ENCODE measurements at regions not wholly inside any gene's neighbourhood (a gene's known extent, or its start where the extent isn't known, plus 50 kb on each side); places are given as distances from the start of the nearest gene placed in this dataset.

DNA sequence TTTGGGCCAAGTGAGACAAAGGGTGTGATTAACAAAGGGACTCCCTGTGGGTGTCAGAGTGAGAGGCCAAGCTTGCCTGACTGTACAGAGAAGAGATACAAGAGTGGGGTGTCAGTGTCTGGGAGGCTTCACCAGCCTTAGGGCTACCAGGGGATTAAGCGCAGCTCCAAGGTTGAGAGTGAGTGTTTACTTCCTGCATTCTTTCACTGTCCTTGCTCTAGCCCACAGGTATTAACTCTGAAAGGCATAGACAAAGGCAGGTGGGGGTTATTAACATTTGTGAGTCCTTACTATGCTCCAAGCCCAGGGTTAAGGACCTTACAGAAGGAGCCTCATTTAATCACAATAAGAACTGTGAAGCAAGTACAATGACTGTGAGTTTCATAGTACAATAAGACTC lies 107.6 kb downstream of the IL20RB start:
- Mint-ChIP-seq H3K27me3 (ENCODE audit: low read depth in 3 of 3) (peaks cover 0 to 6% (median 3%) of the 10 kb centered on the region in 3 donors), H3K36me3 (no peaks in the 10 kb centered on the region), H3K27ac (no peak overlapping the region), H3K9me3 (peaks cover 0 to 1% (median 0%) of the 10 kb centered on the region in 7 donors), H3K4me3 (no peak overlapping the region), H3K4me1 (peaks cover 2% of the 10 kb centered on the region)
- Histone ChIP-seq H3K4me2 (replicated peaks; ENCODE audit: extremely low read depth, low read length, poor library complexity, severe bottlenecking) (no peak overlapping the region), H4K20me1 (ENCODE audit: insufficient read depth, low read length) (no peaks in the 10 kb centered on the region), H3K79me2 (ENCODE audit: insufficient read depth, low read length) (no peaks in the 10 kb centered on the region), H3K27ac (ENCODE audit: low read depth in 1 of 2, low read length in 2 of 2) (no peak overlapping the region), H3K9me3 (replicated peaks in 1 of 2; ENCODE audit: control insufficient read depth in 1 of 2, insufficient read depth in 1 of 2, low read length in 2 of 2) (no peaks in the 10 kb centered on the region), H3K9ac (ENCODE audit: insufficient read depth, low read length, poor library complexity, severe bottlenecking) (no peak overlapping the region), H3K36me3 (replicated peaks in 1 of 2; ENCODE audit: control insufficient read depth in 1 of 2, insufficient read depth in 2 of 2, low read length in 2 of 2) (no peaks in the 10 kb centered on the region), H3K4me1 (ENCODE audit: control insufficient read depth in 1 of 2, insufficient read depth in 2 of 2, low read length in 2 of 2) (no peaks in the 10 kb centered on the region), H3K27me3 (ENCODE audit: control insufficient read depth in 2 of 2, insufficient read depth in 2 of 2, low read length in 2 of 2) (peaks cover 0 to 2% of the 10 kb centered on the region in 2 donors), H3K4me3 (replicated peaks in 1 of 3; ENCODE audit: low read depth in 2 of 3, low read length in 3 of 3) (no peak overlapping the region), H2AFZ (ENCODE audit: insufficient read depth, low read depth, low read length, poor library complexity, severe bottlenecking) (no peak overlapping the region)
- no peak for DNase-seq
- intact Hi-C loops (cut with micrococcal nuclease) = no loop called here
- TF ChIP-seq, protein P1, sequence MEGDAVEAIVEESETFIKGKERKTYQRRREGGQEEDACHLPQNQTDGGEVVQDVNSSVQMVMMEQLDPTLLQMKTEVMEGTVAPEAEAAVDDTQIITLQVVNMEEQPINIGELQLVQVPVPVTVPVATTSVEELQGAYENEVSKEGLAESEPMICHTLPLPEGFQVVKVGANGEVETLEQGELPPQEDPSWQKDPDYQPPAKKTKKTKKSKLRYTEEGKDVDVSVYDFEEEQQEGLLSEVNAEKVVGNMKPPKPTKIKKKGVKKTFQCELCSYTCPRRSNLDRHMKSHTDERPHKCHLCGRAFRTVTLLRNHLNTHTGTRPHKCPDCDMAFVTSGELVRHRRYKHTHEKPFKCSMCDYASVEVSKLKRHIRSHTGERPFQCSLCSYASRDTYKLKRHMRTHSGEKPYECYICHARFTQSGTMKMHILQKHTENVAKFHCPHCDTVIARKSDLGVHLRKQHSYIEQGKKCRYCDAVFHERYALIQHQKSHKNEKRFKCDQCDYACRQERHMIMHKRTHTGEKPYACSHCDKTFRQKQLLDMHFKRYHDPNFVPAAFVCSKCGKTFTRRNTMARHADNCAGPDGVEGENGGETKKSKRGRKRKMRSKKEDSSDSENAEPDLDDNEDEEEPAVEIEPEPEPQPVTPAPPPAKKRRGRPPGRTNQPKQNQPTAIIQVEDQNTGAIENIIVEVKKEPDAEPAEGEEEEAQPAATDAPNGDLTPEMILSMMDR (IDR thresholded peaks at IDR 0.05) = no peak
- WGBS (ENCODE audit: insufficient coverage) = no CpG with 5 or more reads among the region's 1 CpG

DNA sequence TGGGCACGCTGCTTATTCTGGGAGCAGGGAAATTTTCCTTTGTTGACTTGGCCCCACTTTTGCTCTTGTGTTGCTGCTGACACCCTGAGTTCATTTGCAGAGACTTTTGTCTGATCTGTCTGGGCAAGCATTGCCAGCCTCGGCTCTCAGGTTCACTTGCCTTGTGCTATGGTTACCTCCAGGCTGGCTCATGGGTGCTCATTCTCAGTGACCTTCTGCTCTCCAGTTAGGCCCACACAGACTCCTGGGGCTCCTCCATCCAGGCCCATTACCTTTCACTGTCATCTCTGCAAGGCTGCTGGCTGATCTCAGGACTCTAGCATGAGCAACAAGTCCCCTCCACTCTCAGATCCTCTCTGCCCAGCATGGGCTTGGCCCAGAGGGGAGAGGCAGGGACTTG lies 108.3 kb downstream of the IL20RB start:
- no peak overlapping the region for H3K27ac ChIP-seq (ENCODE audit: low read depth in 1 of 2, low read length in 2 of 2)
- no peaks in the 10 kb centered on the region for H3K79me2 ChIP-seq (ENCODE audit: insufficient read depth, low read length)
- Mint-ChIP-seq H3K4me3 (no peak overlapping the region), H3K9me3 (peaks cover 0 to 2% (median 0%) of the 10 kb centered on the region in 7 donors), H3K27me3 (ENCODE audit: low read depth in 3 of 3) (peaks cover 2 to 4% (median 3%) of the 10 kb centered on the region in 3 donors), H3K36me3 (no peaks in the 10 kb centered on the region), H3K4me1 (peaks cover 2% of the 10 kb centered on the region), H3K27ac (peak overlapping the region in 1 of 7 donors; percentile 54)
- TF ChIP-seq, protein P1 (IDR thresholded peaks at IDR 0.05) = no peak
- 89% methylated on average over 2 of the region's 2 CpGs for WGBS (ENCODE audit: insufficient coverage)
- no peak overlapping the region for H2AFZ ChIP-seq (ENCODE audit: insufficient read depth, low read depth, low read length, poor library complexity, severe bottlenecking)
- no peak for DNase-seq
- no peak overlapping the region for H3K9ac ChIP-seq (ENCODE audit: insufficient read depth, low read length, poor library complexity, severe bottlenecking)
- no peak overlapping the region for H3K4me2 ChIP-seq (replicated peaks; ENCODE audit: extremely low read depth, low read length, poor library complexity, severe bottlenecking)
- no peaks in the 10 kb centered on the region for H3K9me3 ChIP-seq (replicated peaks in 1 of 2; ENCODE audit: control insufficient read depth in 1 of 2, insufficient read depth in 1 of 2, low read length in 2 of 2)
- H3K27me3 ChIP-seq (ENCODE audit: control insufficient read depth in 2 of 2, insufficient read depth in 2 of 2, low read length in 2 of 2) = peaks cover 0 to 2% of the 10 kb centered on the region in 2 donors
- no peaks in the 10 kb centered on the region for H4K20me1 ChIP-seq (ENCODE audit: insufficient read depth, low read length)
- no peak overlapping the region for H3K4me3 ChIP-seq (replicated peaks in 1 of 3; ENCODE audit: low read depth in 2 of 3, low read length in 3 of 3)
- no peaks in the 10 kb centered on the region for H3K36me3 ChIP-seq (replicated peaks in 1 of 2; ENCODE audit: control insufficient read depth in 1 of 2, insufficient read depth in 2 of 2, low read length in 2 of 2)
- intact Hi-C loops (cut with micrococcal nuclease) = no loop called here
- no peaks in the 10 kb centered on the region for H3K4me1 ChIP-seq (ENCODE audit: control insufficient read depth in 1 of 2, insufficient read depth in 2 of 2, low read length in 2 of 2)

Data from CD14-positive monocyte (primary cell).